ENCODE measurements at regions not wholly inside any gene's neighbourhood (a gene's known extent, or its start where the extent isn't known, plus 50 kb on each side); places are given as distances from the start of the nearest gene placed in this dataset.

- no peak for TF ChIP-seq CTCF (IDR thresholded peaks at IDR 0.05; ENCODE audit: insufficient read depth in 1 of 2, low read depth in 1 of 2, low read length in 1 of 2, severe bottlenecking in 1 of 2, unreplicated experiment in 1 of 2)
- Histone ChIP-seq H3K9me3 (no peaks in the 10 kb centered on the region), H3K27me3 (replicated peaks; ENCODE audit: control insufficient read depth, insufficient read depth, low read length) (peaks cover 2% of the 10 kb centered on the region; the same call in 1 of the 2 replicates), H3K4me1 (no peaks in the 10 kb centered on the region), H3K36me3 (ENCODE audit: control insufficient read depth, insufficient read depth, low read length) (no peaks in the 10 kb centered on the region), H3K4me3 (ENCODE audit: low read depth, low read length) (no peak overlapping the region)
- DNase-seq = no peak
- intact Hi-C loops (cut with micrococcal nuclease; ENCODE audit: unreplicated experiment) = no loop called here
- POLR2A ChIA-PET = no interaction called here
- no TSS peak for BruUV-seq (replicated peaks)
- H3K36me3 Mint-ChIP-seq (ENCODE audit: insufficient read depth, unreplicated experiment) = no peaks in the 10 kb centered on the region
- CTCF ChIA-PET = no interaction called here
- peaks cover 31% of the 10 kb centered on the region for H3K27me3 Mint-ChIP-seq (ENCODE audit: insufficient read depth, unreplicated experiment)
- H3K27ac Mint-ChIP-seq (ENCODE audit: unreplicated experiment) = no peak overlapping the region
- H3K9me3 Mint-ChIP-seq (ENCODE audit: unreplicated experiment) = no peaks in the 10 kb centered on the region
- H3K4me1 Mint-ChIP-seq (ENCODE audit: low read depth, unreplicated experiment) = no peaks in the 10 kb centered on the region
- H3K4me3 Mint-ChIP-seq (ENCODE audit: unreplicated experiment) = no peak overlapping the region
These were observed 322.6 kb upstream of the ZNF32 start for GRCh38 chr10:43971306-43971705.

DNA sequence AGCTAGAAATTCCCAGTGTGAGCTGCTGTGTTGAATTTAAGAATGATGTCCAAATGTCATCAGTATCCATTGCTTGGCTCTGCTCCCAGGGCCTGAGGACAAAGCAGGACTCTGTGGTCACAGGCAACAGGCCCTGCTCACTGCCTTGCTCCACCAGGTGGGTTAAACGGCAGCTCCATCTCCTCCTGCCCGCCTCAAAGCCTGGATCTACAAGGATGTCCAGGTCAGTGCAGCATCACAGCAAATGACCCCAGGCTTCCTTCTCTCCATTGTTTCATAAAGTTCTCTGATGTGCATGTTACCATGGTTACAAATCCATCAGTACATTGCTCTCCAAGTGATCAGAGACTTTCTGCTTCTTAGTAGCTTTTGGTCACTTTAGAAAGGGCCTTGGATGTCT lies 322.0 kb upstream of the ZNF32 start:
- Mint-ChIP-seq H3K36me3 (ENCODE audit: insufficient read depth, unreplicated experiment) (no peaks in the 10 kb centered on the region), H3K9me3 (ENCODE audit: unreplicated experiment) (no peaks in the 10 kb centered on the region), H3K27me3 (ENCODE audit: insufficient read depth, unreplicated experiment) (peaks cover 29% of the 10 kb centered on the region), H3K27ac (ENCODE audit: unreplicated experiment) (no peak overlapping the region), H3K4me1 (ENCODE audit: low read depth, unreplicated experiment) (no peaks in the 10 kb centered on the region), H3K4me3 (ENCODE audit: unreplicated experiment) (no peak overlapping the region)
- CTCF ChIA-PET = no interaction called here
- Histone ChIP-seq H3K4me3 (ENCODE audit: low read depth, low read length) (no peak overlapping the region), H3K36me3 (ENCODE audit: control insufficient read depth, insufficient read depth, low read length) (no peaks in the 10 kb centered on the region), H3K9me3 (no peaks in the 10 kb centered on the region), H3K27me3 (replicated peaks; ENCODE audit: control insufficient read depth, insufficient read depth, low read length) (peaks cover 2% of the 10 kb centered on the region; the same call in 1 of the 2 replicates), H3K4me1 (no peaks in the 10 kb centered on the region)
- DNase-seq = no peak
- BruUV-seq (replicated peaks) = no TSS peak
- POLR2A ChIA-PET = no interaction called here
- no peak for TF ChIP-seq CTCF (IDR thresholded peaks at IDR 0.05; ENCODE audit: insufficient read depth in 1 of 2, low read depth in 1 of 2, low read length in 1 of 2, severe bottlenecking in 1 of 2, unreplicated experiment in 1 of 2)
- intact Hi-C loops (cut with micrococcal nuclease; ENCODE audit: unreplicated experiment) = no loop called here

DNA sequence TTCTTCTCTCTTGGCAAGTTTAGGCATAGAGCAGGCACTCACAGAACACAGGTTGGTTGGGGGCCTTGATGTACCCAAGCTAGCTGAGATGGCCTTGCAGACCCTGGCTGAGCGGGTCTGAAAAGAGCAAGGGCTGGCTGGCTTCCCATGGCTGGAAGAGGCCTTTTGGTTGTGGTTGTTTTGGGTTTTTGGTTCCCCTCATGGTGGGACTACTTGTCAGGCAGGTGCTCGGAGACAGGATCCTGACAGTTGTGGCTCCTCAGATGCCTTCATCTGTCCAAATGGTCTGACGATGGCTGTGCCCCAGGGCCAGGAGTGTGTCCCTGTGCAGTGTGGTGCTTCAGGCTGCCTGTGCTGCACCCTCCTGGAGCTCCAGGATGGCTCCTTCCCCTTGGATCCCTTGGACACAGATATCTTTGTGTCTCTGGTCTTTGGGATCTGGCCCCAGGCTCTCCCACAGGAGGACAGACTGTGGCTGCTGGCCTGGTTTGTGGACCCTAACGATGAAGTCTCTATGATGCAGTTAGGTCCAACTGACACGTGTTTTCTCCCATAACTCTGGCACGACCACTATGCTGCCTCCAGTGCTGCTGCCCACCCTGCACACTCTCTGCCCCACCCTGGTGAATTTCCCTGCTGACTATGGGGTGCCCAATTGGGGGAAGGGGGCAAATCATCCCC lies 321.5 kb upstream of the ZNF32 start:
- Histone ChIP-seq H3K9me3 (no peaks in the 10 kb centered on the region), H3K4me1 (no peaks in the 10 kb centered on the region), H3K36me3 (ENCODE audit: control insufficient read depth, insufficient read depth, low read length) (no peaks in the 10 kb centered on the region), H3K4me3 (ENCODE audit: low read depth, low read length) (no peak overlapping the region), H3K27me3 (replicated peaks; ENCODE audit: control insufficient read depth, insufficient read depth, low read length) (peaks cover 2% of the 10 kb centered on the region; the same call in 1 of the 2 replicates)
- no peaks in the 10 kb centered on the region for H3K9me3 Mint-ChIP-seq (ENCODE audit: unreplicated experiment)
- DNase-seq = no peak
- intact Hi-C loops (cut with micrococcal nuclease; ENCODE audit: unreplicated experiment) = no loop called here
- no peaks in the 10 kb centered on the region for H3K36me3 Mint-ChIP-seq (ENCODE audit: insufficient read depth, unreplicated experiment)
- BruUV-seq (replicated peaks) = no TSS peak
- POLR2A ChIA-PET = no interaction called here
- H3K4me3 Mint-ChIP-seq (ENCODE audit: unreplicated experiment) = no peak overlapping the region
- CTCF ChIA-PET = no interaction called here
- TF ChIP-seq CTCF (IDR thresholded peaks at IDR 0.05; ENCODE audit: insufficient read depth in 1 of 2, low read depth in 1 of 2, low read length in 1 of 2, severe bottlenecking in 1 of 2, unreplicated experiment in 1 of 2) = no peak
- H3K4me1 Mint-ChIP-seq (ENCODE audit: low read depth, unreplicated experiment) = no peaks in the 10 kb centered on the region
- no peak overlapping the region for H3K27ac Mint-ChIP-seq (ENCODE audit: unreplicated experiment)
- peaks cover 29% of the 10 kb centered on the region for H3K27me3 Mint-ChIP-seq (ENCODE audit: insufficient read depth, unreplicated experiment)
